Activated B cell treated with CpG ODN at 0.5 μM for 24 hours (primary cell): ENCODE measurements at regions not wholly inside any gene's neighbourhood (a gene's known extent, or its start where the extent isn't known, plus 50 kb on each side); places are given as distances from the start of the nearest gene placed in this dataset.

Source experiments
- ATAC-seq: fragments of 200-7000 bp; cut with Tn5 transposase; one replicate; pipeline ENCODE4 v1.10.0; 2021; ENCODE audit warnings: low read depth, mild to moderate bottlenecking, moderate library complexity
- CTCF ChIA-PET: fragments of 350-600 bp; sonication (Branson Sonifier 250); formaldehyde crosslinking; loops from one replicate; lab custom pipeline; 2021; ENCODE audit warnings: antibody characterized with exemption; lab: Charles Lee
- POLR2A ChIA-PET: fragments of 350-600 bp; sonication (Branson Sonifier 250); formaldehyde crosslinking; loops from one replicate; lab custom pipeline; 2021; ENCODE audit warnings: antibody characterized with exemption; lab: Charles Lee
- DNase-seq: peaks from one replicate; pipeline ENCODE4 v3.0.0; 2022
- H3K27ac Mint-ChIP-seq: one replicate; pipeline ENCODE4 v1.8.0; 2020; ENCODE audit warnings: mixed read lengths
- H3K27me3 Mint-ChIP-seq: one replicate; pipeline ENCODE4 v1.8.0; 2021; ENCODE audit warnings: mixed read lengths
- H3K36me3 Mint-ChIP-seq: one replicate; pipeline ENCODE4 v1.8.0; 2021; ENCODE audit warnings: low read depth, mixed read lengths
- H3K4me1 Mint-ChIP-seq: one replicate; pipeline ENCODE4 v1.8.0; 2021; ENCODE audit warnings: mixed read lengths
- H3K4me3 Mint-ChIP-seq: one replicate; pipeline ENCODE4 v1.8.0; 2020; ENCODE audit warnings: mild to moderate bottlenecking, mixed read lengths
- H3K9me3 Mint-ChIP-seq: one replicate; pipeline ENCODE4 v1.8.0; 2020; ENCODE audit warnings: mixed read lengths
- intact Hi-C: fragments of 100-400 bp; cut with micrococcal nuclease; formaldehyde crosslinking; loops from one replicate; pipeline ENCODE4 v1.15.1; 2024
- TF ChIP-seq, protein P1 (sequence below): fragments of 200-600 bp; IDR thresholded peaks from one replicate; pipeline ENCODE4 v1.8.0; 2022; ENCODE audit warnings: antibody characterized with exemption, mild to moderate bottlenecking

DNA sequence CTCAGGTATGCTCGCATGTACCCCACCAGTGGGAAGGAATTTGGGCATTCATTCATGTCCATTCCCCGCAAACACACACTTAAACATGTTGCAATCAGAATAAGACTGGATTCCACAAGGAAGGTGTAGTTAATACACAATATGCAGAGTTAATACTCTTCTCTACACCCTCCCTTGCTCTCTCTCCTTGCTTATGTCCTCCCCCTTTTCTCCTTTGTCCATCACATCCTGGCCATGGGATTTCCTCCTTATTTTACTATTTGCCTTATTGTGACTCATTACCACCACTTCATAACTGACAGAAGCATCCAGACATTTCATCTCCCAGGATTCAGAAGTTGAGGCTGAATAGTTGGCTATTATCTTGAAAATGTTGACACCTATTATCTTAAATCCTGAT lies 473.8 kb upstream of the SPHKAP start:
- TF ChIP-seq, protein P1, sequence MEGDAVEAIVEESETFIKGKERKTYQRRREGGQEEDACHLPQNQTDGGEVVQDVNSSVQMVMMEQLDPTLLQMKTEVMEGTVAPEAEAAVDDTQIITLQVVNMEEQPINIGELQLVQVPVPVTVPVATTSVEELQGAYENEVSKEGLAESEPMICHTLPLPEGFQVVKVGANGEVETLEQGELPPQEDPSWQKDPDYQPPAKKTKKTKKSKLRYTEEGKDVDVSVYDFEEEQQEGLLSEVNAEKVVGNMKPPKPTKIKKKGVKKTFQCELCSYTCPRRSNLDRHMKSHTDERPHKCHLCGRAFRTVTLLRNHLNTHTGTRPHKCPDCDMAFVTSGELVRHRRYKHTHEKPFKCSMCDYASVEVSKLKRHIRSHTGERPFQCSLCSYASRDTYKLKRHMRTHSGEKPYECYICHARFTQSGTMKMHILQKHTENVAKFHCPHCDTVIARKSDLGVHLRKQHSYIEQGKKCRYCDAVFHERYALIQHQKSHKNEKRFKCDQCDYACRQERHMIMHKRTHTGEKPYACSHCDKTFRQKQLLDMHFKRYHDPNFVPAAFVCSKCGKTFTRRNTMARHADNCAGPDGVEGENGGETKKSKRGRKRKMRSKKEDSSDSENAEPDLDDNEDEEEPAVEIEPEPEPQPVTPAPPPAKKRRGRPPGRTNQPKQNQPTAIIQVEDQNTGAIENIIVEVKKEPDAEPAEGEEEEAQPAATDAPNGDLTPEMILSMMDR, result no peak
- ATAC-seq (no peak), DNase-seq (no peak)
- no peaks in the 10 kb centered on the region for H3K27me3 Mint-ChIP-seq
- CTCF ChIA-PET, result no interaction called here
- H3K27ac Mint-ChIP-seq, result no peak overlapping the region
- POLR2A ChIA-PET, result no interaction called here
- H3K4me3 Mint-ChIP-seq, result no peak overlapping the region
- H3K9me3 Mint-ChIP-seq, result no peaks in the 10 kb centered on the region
- no peaks in the 10 kb centered on the region for H3K36me3 Mint-ChIP-seq
- intact Hi-C loops, result no loop called here
- H3K4me1 Mint-ChIP-seq, result no peaks in the 10 kb centered on the region

GRCh38 chr2:228654707-228655106 lies 473.2 kb upstream of the SPHKAP start:
- CTCF ChIA-PET, result no interaction called here
- H3K9me3 Mint-ChIP-seq, result no peaks in the 10 kb centered on the region
- H3K27me3 Mint-ChIP-seq, result no peaks in the 10 kb centered on the region
- H3K4me3 Mint-ChIP-seq, result no peak overlapping the region
- DNase-seq (no peak), ATAC-seq (no peak)
- TF ChIP-seq, protein P1, result no peak
- no peak overlapping the region for H3K27ac Mint-ChIP-seq
- intact Hi-C loops, result no loop called here
- H3K4me1 Mint-ChIP-seq, result no peaks in the 10 kb centered on the region
- H3K36me3 Mint-ChIP-seq, result no peaks in the 10 kb centered on the region
- POLR2A ChIA-PET, result no interaction called here

DNA sequence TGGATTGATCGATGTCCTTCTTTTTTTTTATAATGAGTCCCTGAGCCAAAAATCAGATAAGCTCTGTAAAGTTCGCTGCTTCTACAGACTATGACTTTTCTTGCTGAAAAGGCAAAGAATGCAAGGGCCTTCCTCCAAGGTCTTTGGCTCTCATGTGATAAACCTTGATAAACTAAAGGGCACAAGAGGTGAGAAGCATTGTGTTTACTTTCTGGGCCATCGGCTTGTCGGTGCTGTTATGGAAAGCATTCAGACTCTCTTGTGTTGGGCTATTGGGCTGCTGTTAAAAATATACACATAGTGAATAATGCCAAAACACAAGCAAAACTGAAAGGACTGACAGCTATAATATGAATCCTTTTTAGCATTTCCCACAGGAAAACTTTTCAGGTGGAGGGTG lies 472.4 kb upstream of the SPHKAP start:
- Mint-ChIP-seq H3K4me1 (no peaks in the 10 kb centered on the region), H3K27ac (no peak overlapping the region), H3K4me3 (no peak overlapping the region), H3K9me3 (no peaks in the 10 kb centered on the region), H3K36me3 (no peaks in the 10 kb centered on the region), H3K27me3 (no peaks in the 10 kb centered on the region)
- DNase-seq, result no peak
- no peak for ATAC-seq
- intact Hi-C loops, result no loop called here
- TF ChIP-seq, protein P1, result no peak
- ChIA-PET POLR2A (no interaction called here), CTCF (no interaction called here)

DNA sequence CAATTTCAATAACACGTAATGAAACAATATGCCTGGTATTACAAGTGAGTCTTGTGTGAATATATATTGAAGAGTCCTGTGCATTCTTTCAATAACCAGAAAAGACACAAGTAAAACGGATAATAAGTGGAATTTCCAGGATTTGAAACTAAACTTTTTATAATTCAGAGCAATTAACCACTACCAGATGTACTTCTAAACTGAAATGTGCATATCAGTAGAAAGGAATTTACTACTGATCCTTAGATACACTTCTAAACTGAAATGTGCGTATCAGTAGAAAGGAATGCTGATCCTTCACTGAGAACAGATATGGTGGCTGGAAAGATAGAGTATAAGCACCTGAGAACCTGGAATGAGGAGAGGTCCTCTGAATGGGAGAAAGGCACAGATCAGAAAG lies 470.9 kb upstream of the SPHKAP start:
- CTCF ChIA-PET, result no interaction called here

DNA sequence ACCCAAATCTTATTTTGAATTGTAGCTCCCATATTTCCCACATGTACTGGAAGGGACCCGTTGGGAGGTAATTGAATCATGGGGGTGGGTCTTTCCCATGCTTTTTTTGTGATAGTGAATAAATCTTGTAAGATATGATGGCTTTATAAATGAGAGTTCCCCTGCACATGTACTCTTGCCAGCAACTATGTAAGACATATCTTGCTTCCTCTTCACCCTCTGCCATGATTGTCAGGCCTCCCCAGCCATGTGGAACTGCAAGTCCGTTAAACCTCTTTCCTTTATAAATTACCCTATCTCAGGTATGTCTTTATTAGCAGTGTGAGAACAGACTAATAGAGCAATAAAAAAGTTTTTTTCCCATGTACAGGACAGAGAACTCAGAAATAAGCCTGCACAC lies 468.4 kb upstream of the SPHKAP start:
- no peaks in the 10 kb centered on the region for H3K27me3 Mint-ChIP-seq
- H3K4me3 Mint-ChIP-seq, result no peak overlapping the region
- TF ChIP-seq, protein P1, result no peak
- H3K4me1 Mint-ChIP-seq, result no peaks in the 10 kb centered on the region
- CTCF ChIA-PET, result no interaction called here
- POLR2A ChIA-PET, result no interaction called here
- ATAC-seq (no peak), DNase-seq (no peak)
- no peaks in the 10 kb centered on the region for H3K36me3 Mint-ChIP-seq
- peaks cover under 1% of the 10 kb centered on the region for H3K9me3 Mint-ChIP-seq
- intact Hi-C loops, result no loop called here
- no peak overlapping the region for H3K27ac Mint-ChIP-seq

More for the DNA sequence above, 470.9 kb upstream of the SPHKAP start:
- no peak for DNase-seq
- H3K9me3 Mint-ChIP-seq, result no peaks in the 10 kb centered on the region
- no peaks in the 10 kb centered on the region for H3K27me3 Mint-ChIP-seq
- POLR2A ChIA-PET, result no interaction called here
- intact Hi-C loops, result no loop called here
- TF ChIP-seq, protein P1, result no peak
- no peaks in the 10 kb centered on the region for H3K4me1 Mint-ChIP-seq
- no peak overlapping the region for H3K27ac Mint-ChIP-seq
- no peaks in the 10 kb centered on the region for H3K36me3 Mint-ChIP-seq
- ATAC-seq, result no peak
- no peak overlapping the region for H3K4me3 Mint-ChIP-seq
